Muscle of leg (tissue), 3 donors: ENCODE measurements at regions not wholly inside any gene's neighbourhood (a gene's known extent, or its start where the extent isn't known, plus 50 kb on each side); places are given as distances from the start of the nearest gene placed in this dataset.
A peak's percentile ranks its signal among the peaks of the same experiment; 100 is the strongest.

Source experiments
- DNase-seq: peaks from one replicate; pipeline ENCODE4 v3.0.0; 2013
- H3K27ac ChIP-seq: one replicate; pipeline ENCODE4 v1.5.1; 2013; ENCODE audit warnings: mild to moderate bottlenecking, low read length, control low read depth
- H3K27me3 ChIP-seq: one replicate; pipeline ENCODE4 v1.6.1; 2013; ENCODE audit warnings: low read length; ENCODE audit not compliant: control insufficient read depth, insufficient read depth
- H3K36me3 ChIP-seq: one replicate; pipeline ENCODE4 v1.6.1; 2013; ENCODE audit warnings: low read length; ENCODE audit not compliant: control insufficient read depth, insufficient read depth
- H3K4me1 ChIP-seq: one replicate; pipeline ENCODE4 v1.6.1; 2013; ENCODE audit warnings: low read length; ENCODE audit not compliant: control insufficient read depth, insufficient read depth
- H3K4me3 ChIP-seq: one replicate; pipeline ENCODE4 v1.5.1; 2013; ENCODE audit warnings: low read length, control low read depth
- H3K9me3 ChIP-seq: replicated peaks from 2 replicates; pipeline ENCODE4 v1.6.1; 2013; ENCODE audit warnings: low read depth, low read length; ENCODE audit not compliant: control insufficient read depth
- WGBS: methylation state at CpG from one replicate; pipeline ENCODE4 v1.1.5; 2013; ENCODE audit warnings: missing lambda C conversion rate; ENCODE audit not compliant: insufficient coverage; 5-methylcytosine and 5-hydroxymethylcytosine counted together

- H3K9me3 ChIP-seq, result no peaks in the 10 kb centered on the region
- H3K4me3 ChIP-seq, result no peak overlapping the region
- H3K36me3 ChIP-seq, result no peaks in the 10 kb centered on the region
- no CpG with 5 or more reads among the region's 2 CpGs for WGBS
- H3K4me1 ChIP-seq, result no peaks in the 10 kb centered on the region
- DNase-seq, result peak; percentile 72
- H3K27ac ChIP-seq, result no peak overlapping the region
- H3K27me3 ChIP-seq, result no peaks in the 10 kb centered on the region
Observed at GRCh38 chr6:75546381-75546780, 52.8 kb upstream of the FILIP1 start.

- no peak overlapping the region for H3K4me3 ChIP-seq
- no peaks in the 10 kb centered on the region for H3K9me3 ChIP-seq
- H3K27me3 ChIP-seq, result no peaks in the 10 kb centered on the region
- no peaks in the 10 kb centered on the region for H3K36me3 ChIP-seq
- H3K27ac ChIP-seq, result no peak overlapping the region
- no peak for DNase-seq
- no peaks in the 10 kb centered on the region for H3K4me1 ChIP-seq
Observed at GRCh38 chr6:75550544-75551167, 51.0 kb upstream of the SENP6 start.

- Histone ChIP-seq H3K27me3 (no peaks in the 10 kb centered on the region), H3K4me1 (no peaks in the 10 kb centered on the region), H3K27ac (no peak overlapping the region), H3K36me3 (no peaks in the 10 kb centered on the region), H3K4me3 (no peak overlapping the region), H3K9me3 (no peaks in the 10 kb centered on the region)
- DNase-seq, result no peak
- no CpG with 5 or more reads among the region's 2 CpGs for WGBS
Observed at GRCh38 chr6:75551367-75551952, 50.2 kb upstream of the SENP6 start.
